Nephron (organoid): ENCODE measurements at regions not wholly inside any gene's neighbourhood (a gene's known extent, or its start where the extent isn't known, plus 50 kb on each side); places are given as distances from the start of the nearest gene placed in this dataset.

Source experiments
- H3K27ac Mint-ChIP-seq, 3 experiments: 2 replicates each; pipeline ENCODE4 v1.8.0; 2020; ENCODE audit warnings: mixed read lengths in 3 of 3, mild to moderate bottlenecking in 2 of 3, moderate library complexity in 1 of 3
- H3K27me3 Mint-ChIP-seq: 2 replicates; pipeline ENCODE4 v1.8.0; 2021; ENCODE audit warnings: low read depth, mild to moderate bottlenecking, moderate library complexity, mixed read lengths
- H3K36me3 Mint-ChIP-seq: 2 replicates; pipeline ENCODE4 v1.8.0; 2020; ENCODE audit warnings: low read depth, mixed read lengths
- H3K4me1 Mint-ChIP-seq: 2 replicates; pipeline ENCODE4 v1.8.0; 2020; ENCODE audit warnings: mixed read lengths
- H3K4me3 Mint-ChIP-seq, 3 experiments: 2 replicates each; pipeline ENCODE4 v1.8.0; 2020; ENCODE audit warnings: mild to moderate bottlenecking in 3 of 3, mixed read lengths in 3 of 3, moderate library complexity in 2 of 3
- H3K9me3 Mint-ChIP-seq: 2 replicates; pipeline ENCODE4 v1.8.0; 2020; ENCODE audit warnings: mixed read lengths
- TF ChIP-seq, protein P1 (sequence below), 3 experiments: fragments of 200-600 bp; sonication (generic); IDR thresholded peaks; one replicate each; pipeline ENCODE4 v1.5.0; 2021; ENCODE audit warnings: antibody characterized with exemption in 3 of 3; ENCODE audit not compliant: unreplicated experiment in 3 of 3

DNA sequence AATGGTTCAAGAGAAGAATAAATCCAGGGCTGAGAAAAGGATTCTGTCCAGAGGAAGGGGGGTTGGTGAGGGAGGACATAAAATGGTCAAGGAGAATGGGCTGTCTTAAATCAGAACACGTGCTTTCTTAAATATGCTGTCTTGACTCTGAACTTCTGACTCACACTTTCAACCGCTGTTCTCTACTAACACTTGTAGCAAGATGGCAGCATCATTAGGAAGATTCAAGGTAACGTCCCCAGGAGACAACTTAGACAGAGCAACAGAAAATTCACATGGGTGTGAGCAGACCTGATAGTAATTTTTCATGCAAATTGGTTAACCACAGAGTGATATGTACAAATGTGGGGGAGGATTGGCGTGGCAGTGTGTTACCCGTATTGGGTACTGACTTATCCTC is 126.8 kb upstream of the GALNT17 start:
- no peaks in the 10 kb centered on the region for H3K36me3 Mint-ChIP-seq
- H3K4me1 Mint-ChIP-seq: no peaks in the 10 kb centered on the region
- no peak overlapping the region for H3K4me3 Mint-ChIP-seq
- H3K27ac Mint-ChIP-seq: no peak overlapping the region
- peaks cover 28% of the 10 kb centered on the region for H3K27me3 Mint-ChIP-seq
- TF ChIP-seq, protein P1, sequence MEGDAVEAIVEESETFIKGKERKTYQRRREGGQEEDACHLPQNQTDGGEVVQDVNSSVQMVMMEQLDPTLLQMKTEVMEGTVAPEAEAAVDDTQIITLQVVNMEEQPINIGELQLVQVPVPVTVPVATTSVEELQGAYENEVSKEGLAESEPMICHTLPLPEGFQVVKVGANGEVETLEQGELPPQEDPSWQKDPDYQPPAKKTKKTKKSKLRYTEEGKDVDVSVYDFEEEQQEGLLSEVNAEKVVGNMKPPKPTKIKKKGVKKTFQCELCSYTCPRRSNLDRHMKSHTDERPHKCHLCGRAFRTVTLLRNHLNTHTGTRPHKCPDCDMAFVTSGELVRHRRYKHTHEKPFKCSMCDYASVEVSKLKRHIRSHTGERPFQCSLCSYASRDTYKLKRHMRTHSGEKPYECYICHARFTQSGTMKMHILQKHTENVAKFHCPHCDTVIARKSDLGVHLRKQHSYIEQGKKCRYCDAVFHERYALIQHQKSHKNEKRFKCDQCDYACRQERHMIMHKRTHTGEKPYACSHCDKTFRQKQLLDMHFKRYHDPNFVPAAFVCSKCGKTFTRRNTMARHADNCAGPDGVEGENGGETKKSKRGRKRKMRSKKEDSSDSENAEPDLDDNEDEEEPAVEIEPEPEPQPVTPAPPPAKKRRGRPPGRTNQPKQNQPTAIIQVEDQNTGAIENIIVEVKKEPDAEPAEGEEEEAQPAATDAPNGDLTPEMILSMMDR (IDR thresholded peaks at IDR 0.05; ENCODE audit: unreplicated experiment in 3 of 3): no peak
- peaks cover 12% of the 10 kb centered on the region for H3K9me3 Mint-ChIP-seq

DNA sequence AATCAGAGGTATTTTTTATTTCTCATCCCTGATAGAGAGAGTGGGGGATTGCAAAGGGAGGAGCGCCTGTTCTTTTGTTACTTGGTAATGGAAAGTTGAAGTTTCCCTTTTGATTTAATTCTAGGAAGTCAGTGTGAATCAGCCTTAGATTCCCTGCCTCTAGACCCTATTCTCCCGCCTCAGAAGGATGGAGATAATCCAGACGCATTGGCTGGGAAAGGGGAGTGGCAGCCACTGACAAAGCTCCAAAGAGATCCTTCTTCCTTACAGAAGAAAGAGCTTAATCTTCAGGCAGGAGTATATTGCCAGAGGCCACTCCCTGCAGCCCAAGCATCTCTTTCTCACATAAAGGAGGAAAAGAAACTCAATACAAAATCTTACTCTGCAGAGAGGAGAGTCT is 122.3 kb upstream of the GALNT17 start:
- H3K9me3 Mint-ChIP-seq: no peaks in the 10 kb centered on the region
- H3K4me3 Mint-ChIP-seq: no peak overlapping the region
- H3K36me3 Mint-ChIP-seq: no peaks in the 10 kb centered on the region
- no peak overlapping the region for H3K27ac Mint-ChIP-seq
- peaks cover 32% of the 10 kb centered on the region for H3K27me3 Mint-ChIP-seq
- TF ChIP-seq, protein P1 (IDR thresholded peaks at IDR 0.05; ENCODE audit: unreplicated experiment in 3 of 3): no peak
- H3K4me1 Mint-ChIP-seq: peaks cover 13% of the 10 kb centered on the region

DNA sequence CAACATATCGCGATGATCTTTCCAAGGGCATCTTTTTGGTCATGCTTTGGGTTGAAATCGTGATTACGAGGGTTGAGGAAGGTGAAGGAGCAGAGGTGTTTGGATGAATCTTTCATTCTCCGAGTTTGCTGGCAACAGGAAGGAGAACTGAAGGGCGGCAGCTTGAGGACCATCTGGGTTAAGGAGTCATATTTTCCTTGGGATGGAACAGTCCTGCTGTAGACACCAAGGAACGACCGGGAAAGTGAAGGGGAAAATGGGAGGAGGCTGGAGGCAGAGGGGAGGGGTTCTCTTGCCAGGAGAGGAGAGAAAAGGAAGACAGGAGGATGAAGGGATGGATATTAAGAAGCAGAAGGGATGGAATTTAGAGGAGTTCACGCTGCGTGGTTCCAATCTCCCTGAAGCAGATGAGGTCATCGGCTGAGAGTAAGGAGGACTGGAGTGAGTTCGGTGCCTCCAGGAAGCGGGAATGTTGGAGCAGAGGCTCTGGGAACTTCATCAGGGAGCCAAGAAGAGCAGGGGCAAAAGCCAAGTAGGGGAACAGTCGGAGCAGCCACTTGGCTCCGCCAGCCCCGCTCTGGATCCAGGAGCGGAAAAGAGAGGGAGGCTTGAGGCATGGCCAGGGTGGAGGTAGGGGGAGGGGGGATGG is 116.6 kb upstream of the GALNT17 start:
- Mint-ChIP-seq H3K9me3 (peaks cover 3% of the 10 kb centered on the region), H3K27me3 (peaks cover 17% of the 10 kb centered on the region), H3K4me3 (no peak overlapping the region), H3K4me1 (peaks cover 38% of the 10 kb centered on the region), H3K36me3 (no peaks in the 10 kb centered on the region), H3K27ac (peak overlapping the region in 2 of 3 experiments; percentile 16 to 67)
- TF ChIP-seq, protein P1 (IDR thresholded peaks at IDR 0.05; ENCODE audit: unreplicated experiment in 3 of 3): no peak

DNA sequence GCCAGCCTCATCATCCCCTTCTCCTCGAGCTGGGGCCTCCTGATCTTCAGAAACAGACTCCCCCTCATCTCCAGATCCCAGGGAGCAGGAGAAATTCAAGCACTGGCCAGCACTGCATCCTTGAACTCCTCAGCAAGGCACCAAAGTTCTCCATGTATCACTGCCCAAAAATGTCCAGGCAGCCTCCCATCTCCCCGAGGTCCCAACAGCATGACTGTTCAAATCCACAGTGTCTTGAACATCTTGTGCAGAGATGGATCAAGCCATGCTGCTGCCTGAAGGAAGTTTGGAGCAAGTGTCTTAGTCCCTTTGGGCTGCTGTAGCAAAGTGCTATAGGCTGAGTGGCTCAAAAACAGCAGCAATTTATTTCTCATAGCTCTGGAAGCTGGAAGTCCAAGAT is 115.5 kb upstream of the GALNT17 start:
- peaks cover 12% of the 10 kb centered on the region for H3K27me3 Mint-ChIP-seq
- no peaks in the 10 kb centered on the region for H3K36me3 Mint-ChIP-seq
- peaks cover 44% of the 10 kb centered on the region for H3K4me1 Mint-ChIP-seq
- H3K9me3 Mint-ChIP-seq: peaks cover 3% of the 10 kb centered on the region
- no peak overlapping the region for H3K4me3 Mint-ChIP-seq
- H3K27ac Mint-ChIP-seq: peak overlapping the region in 2 of 3 experiments; percentile 36 to 42
- TF ChIP-seq, protein P1 (IDR thresholded peaks at IDR 0.05; ENCODE audit: unreplicated experiment in 3 of 3): no peak

DNA sequence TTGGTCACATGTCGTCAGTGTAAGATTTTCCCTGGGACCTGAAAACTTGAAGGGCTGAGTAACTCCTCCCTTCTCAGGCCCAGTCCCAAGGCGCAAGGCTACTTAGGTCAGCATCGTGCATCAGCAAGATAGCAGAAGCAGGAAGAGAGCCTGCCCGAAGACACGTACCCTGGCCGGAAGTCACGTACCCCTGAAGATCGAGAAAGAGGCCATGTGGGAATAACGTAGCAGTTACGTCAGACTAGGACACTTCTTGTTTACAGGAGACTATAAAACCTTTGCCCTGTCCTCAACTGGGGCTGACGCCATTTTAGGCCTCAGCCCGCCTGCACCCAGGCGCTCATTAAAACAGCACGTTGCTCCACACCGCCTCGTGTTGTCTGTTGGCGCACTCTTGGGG is 114.3 kb upstream of the GALNT17 start:
- TF ChIP-seq, protein P1 (IDR thresholded peaks at IDR 0.05; ENCODE audit: unreplicated experiment in 3 of 3): no peak
- Mint-ChIP-seq H3K27ac (peak overlapping the region in 2 of 3 experiments; percentile 70 to 95), H3K4me1 (peaks cover 46% of the 10 kb centered on the region), H3K27me3 (peaks cover 12% of the 10 kb centered on the region), H3K36me3 (no peaks in the 10 kb centered on the region), H3K9me3 (peaks cover 3% of the 10 kb centered on the region), H3K4me3 (no peak overlapping the region)

DNA sequence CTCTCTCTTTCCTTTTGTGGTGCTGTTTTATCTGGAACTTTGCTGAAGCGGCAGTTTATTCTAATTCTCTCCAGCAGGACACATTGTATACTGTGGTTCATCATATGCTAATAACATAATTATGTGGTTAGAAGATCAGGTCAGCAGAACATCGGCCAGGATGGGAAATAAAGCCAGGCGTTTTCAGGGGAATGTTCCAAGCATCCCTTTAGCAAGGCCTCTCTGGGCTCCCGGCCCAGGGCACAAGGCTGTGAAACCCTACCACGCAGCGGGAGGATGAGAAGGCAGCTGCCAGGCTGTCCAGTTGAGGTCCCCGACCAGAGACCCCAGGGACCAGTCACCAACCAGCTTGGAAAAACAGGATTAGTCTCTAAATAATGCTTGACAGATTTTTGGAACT is 112.2 kb upstream of the GALNT17 start:
- Mint-ChIP-seq H3K4me3 (peak overlapping the region in 1 of 3 experiments; percentile 2), H3K27ac (peak overlapping the region; percentile 66 to 95 (median 92)), H3K9me3 (peaks cover 3% of the 10 kb centered on the region), H3K36me3 (no peaks in the 10 kb centered on the region), H3K4me1 (peaks cover 32% of the 10 kb centered on the region), H3K27me3 (peaks cover 6% of the 10 kb centered on the region)
- TF ChIP-seq, protein P1 (IDR thresholded peaks at IDR 0.05; ENCODE audit: unreplicated experiment in 3 of 3): no peak
